OCI-LY7 (cell line): ENCODE measurements at regions not wholly inside any gene's neighbourhood (a gene's known extent, or its start where the extent isn't known, plus 50 kb on each side); places are given as distances from the start of the nearest gene placed in this dataset.

Experiments
- EZH2phosphoT487 ChIP-seq: fragments of 200-600 bp; sonication (generic); IDR thresholded peaks from 2 replicates; pipeline ENCODE4 v1.6.1; 2018; ENCODE audit warnings: low read depth, borderline replicate concordance, mild to moderate bottlenecking, mixed run types, antibody characterized with exemption, low read length, moderate library complexity, mixed read lengths
- TF ChIP-seq, protein P1 (sequence below): fragments of 200-600 bp; sonication (generic); conservative IDR thresholded peaks from 2 replicates; pipeline ENCODE4 v1.5.1; 2014; ENCODE audit warnings: mild to moderate bottlenecking, antibody characterized with exemption, low read length, moderate library complexity, mixed read lengths

DNA sequence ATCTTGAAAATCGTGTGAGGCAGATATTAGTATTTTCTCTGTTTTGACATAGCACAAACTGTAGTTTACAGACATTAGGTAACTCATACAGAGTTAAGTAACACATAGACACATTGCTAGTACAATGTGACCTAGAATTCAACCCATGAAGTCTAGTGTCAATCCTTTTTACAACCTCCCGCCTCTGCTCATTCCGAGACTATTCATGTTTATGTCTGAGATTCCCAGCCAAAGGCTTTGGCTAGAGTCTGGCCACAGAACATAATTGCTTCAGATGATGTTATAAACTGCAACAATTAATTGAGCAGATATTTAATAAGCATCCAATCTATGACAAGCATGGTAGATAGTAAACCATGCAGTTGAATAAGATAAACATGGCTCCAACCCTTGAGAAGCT lies 841.0 kb downstream of the STIM2 start:
- TF ChIP-seq, protein P1, sequence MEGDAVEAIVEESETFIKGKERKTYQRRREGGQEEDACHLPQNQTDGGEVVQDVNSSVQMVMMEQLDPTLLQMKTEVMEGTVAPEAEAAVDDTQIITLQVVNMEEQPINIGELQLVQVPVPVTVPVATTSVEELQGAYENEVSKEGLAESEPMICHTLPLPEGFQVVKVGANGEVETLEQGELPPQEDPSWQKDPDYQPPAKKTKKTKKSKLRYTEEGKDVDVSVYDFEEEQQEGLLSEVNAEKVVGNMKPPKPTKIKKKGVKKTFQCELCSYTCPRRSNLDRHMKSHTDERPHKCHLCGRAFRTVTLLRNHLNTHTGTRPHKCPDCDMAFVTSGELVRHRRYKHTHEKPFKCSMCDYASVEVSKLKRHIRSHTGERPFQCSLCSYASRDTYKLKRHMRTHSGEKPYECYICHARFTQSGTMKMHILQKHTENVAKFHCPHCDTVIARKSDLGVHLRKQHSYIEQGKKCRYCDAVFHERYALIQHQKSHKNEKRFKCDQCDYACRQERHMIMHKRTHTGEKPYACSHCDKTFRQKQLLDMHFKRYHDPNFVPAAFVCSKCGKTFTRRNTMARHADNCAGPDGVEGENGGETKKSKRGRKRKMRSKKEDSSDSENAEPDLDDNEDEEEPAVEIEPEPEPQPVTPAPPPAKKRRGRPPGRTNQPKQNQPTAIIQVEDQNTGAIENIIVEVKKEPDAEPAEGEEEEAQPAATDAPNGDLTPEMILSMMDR: no peak
- TF ChIP-seq EZH2phosphoT487: no peak
